Left ventricle myocardium inferior (tissue), 1 donor: ENCODE measurements at regions not wholly inside any gene's neighbourhood (a gene's known extent, or its start where the extent isn't known, plus 50 kb on each side); places are given as distances from the start of the nearest gene placed in this dataset.

ENCODE experiments used
- DNase-seq: peaks from one replicate; pipeline ENCODE4 v3.0.0-alpha.2; 2020
- H3K27ac ChIP-seq: fragments of 200-600 bp; replicated peaks from 2 replicates; pipeline ENCODE4 v1.8.0; 2021
- H3K27me3 ChIP-seq: fragments of 200-600 bp; 2 replicates; pipeline ENCODE4 v1.8.0; 2021; ENCODE audit warnings: low read depth
- H3K36me3 ChIP-seq: fragments of 200-600 bp; 2 replicates; pipeline ENCODE4 v1.8.0; 2021
- H3K4me1 ChIP-seq: fragments of 200-600 bp; 2 replicates; pipeline ENCODE4 v1.8.0; 2021
- H3K4me3 ChIP-seq: fragments of 200-600 bp; 2 replicates; pipeline ENCODE4 v1.8.0; 2021; ENCODE audit warnings: mild to moderate bottlenecking, moderate library complexity
- H3K9me3 ChIP-seq: fragments of 200-600 bp; replicated peaks from 2 replicates; pipeline ENCODE4 v1.8.0; 2021
- CTCF ChIP-seq: fragments of 200-600 bp; IDR thresholded peaks from 2 replicates; pipeline ENCODE4 v1.8.0; 2021; ENCODE audit warnings: antibody characterized with exemption, mild to moderate bottlenecking, borderline replicate concordance
- intact Hi-C: fragments of 100-400 bp; cut with micrococcal nuclease; formaldehyde crosslinking; loops from one replicate; pipeline ENCODE4 v1.11.0; 2022
- donor health status: DM: no; HTN: yes; CAD: no; lungs with severe emphysema.

- Histone ChIP-seq H3K4me3 (no peak overlapping the region), H3K4me1 (no peaks in the 10 kb centered on the region)
- no peak for TF ChIP-seq CTCF
Observed at GRCh38 chr21:31484219-31484618, 140.2 kb upstream of the TIAM1 start.

GRCh38 chr21:31483146-31483545, 139.1 kb upstream of the TIAM1 start:
- H3K36me3 ChIP-seq = no peaks in the 10 kb centered on the region
- H3K4me1 ChIP-seq = no peaks in the 10 kb centered on the region
- TF ChIP-seq CTCF = no peak
- no peaks in the 10 kb centered on the region for H3K27me3 ChIP-seq
- DNase-seq = no peak
- intact Hi-C loops = no loop called here
- H3K4me3 ChIP-seq = no peak overlapping the region
- H3K27ac ChIP-seq = no peak overlapping the region
- peaks cover 51% of the 10 kb centered on the region for H3K9me3 ChIP-seq

More at GRCh38 chr21:31484219-31484618, 140.2 kb upstream of the TIAM1 start:
- H3K27ac ChIP-seq = no peak overlapping the region
- intact Hi-C loops = no loop called here
- H3K27me3 ChIP-seq = no peaks in the 10 kb centered on the region
- H3K36me3 ChIP-seq = no peaks in the 10 kb centered on the region
- DNase-seq = no peak
- peaks cover 51% of the 10 kb centered on the region for H3K9me3 ChIP-seq

GRCh38 chr21:31482460-31482859, 138.4 kb upstream of the TIAM1 start:
- no peak overlapping the region for H3K4me3 ChIP-seq
- H3K27me3 ChIP-seq = no peaks in the 10 kb centered on the region
- peaks cover 51% of the 10 kb centered on the region for H3K9me3 ChIP-seq
- no peaks in the 10 kb centered on the region for H3K36me3 ChIP-seq
- H3K27ac ChIP-seq = no peak overlapping the region
- intact Hi-C loops = no loop called here
- DNase-seq = no peak
- H3K4me1 ChIP-seq = no peaks in the 10 kb centered on the region
- TF ChIP-seq CTCF = no peak

GRCh38 chr21:31480228-31480627, 136.2 kb upstream of the TIAM1 start:
- no peak for TF ChIP-seq CTCF
- H3K27ac ChIP-seq = no peak overlapping the region

GRCh38 chr21:31479714-31480113, 135.7 kb upstream of the TIAM1 start:
- Histone ChIP-seq H3K4me3 (no peak overlapping the region), H3K27me3 (no peaks in the 10 kb centered on the region), H3K27ac (no peak overlapping the region), H3K36me3 (no peaks in the 10 kb centered on the region), H3K9me3 (peaks cover 36% of the 10 kb centered on the region), H3K4me1 (no peaks in the 10 kb centered on the region)
- no peak for DNase-seq
- no peak for TF ChIP-seq CTCF
- intact Hi-C loops = no loop called here

More at GRCh38 chr21:31480228-31480627, 136.2 kb upstream of the TIAM1 start:
- intact Hi-C loops = no loop called here
- H3K4me1 ChIP-seq = no peaks in the 10 kb centered on the region
- peaks cover 41% of the 10 kb centered on the region for H3K9me3 ChIP-seq
- no peak for DNase-seq
- H3K36me3 ChIP-seq = no peaks in the 10 kb centered on the region
- H3K27me3 ChIP-seq = no peaks in the 10 kb centered on the region
- no peak overlapping the region for H3K4me3 ChIP-seq

- intact Hi-C loops = no loop called here
- no peak for TF ChIP-seq CTCF
- Histone ChIP-seq H3K4me1 (no peaks in the 10 kb centered on the region), H3K27me3 (no peaks in the 10 kb centered on the region), H3K9me3 (peaks cover 31% of the 10 kb centered on the region), H3K36me3 (no peaks in the 10 kb centered on the region), H3K27ac (no peak overlapping the region), H3K4me3 (no peak overlapping the region)
- no peak for DNase-seq
Observed at GRCh38 chr21:31479222-31479621, 135.2 kb upstream of the TIAM1 start.
